HCT116 (cell line): ENCODE measurements at regions not wholly inside any gene's neighbourhood (a gene's known extent, or its start where the extent isn't known, plus 50 kb on each side); places are given as distances from the start of the nearest gene placed in this dataset.
"Not testable (repeated sequence)": the region's sequence is repeated elsewhere in the genome, so short reads cannot be mapped to it uniquely, and the experiment has no call there.

Experiments used
- ATAC-seq: fragments of 200-7000 bp; cut with Tn5 transposase; 2 replicates; pipeline ENCODE4 v1.9.1; 2020; ENCODE audit warnings: mild to moderate bottlenecking, moderate library complexity
- BruUV-seq: library from RNA; stranded (reverse); fragments of 400-500 nt; replicated peaks from 2 replicates; lab custom pipeline; 2021; lab: Mats Ljungman, UMichigan
- CTCF ChIA-PET: fragments of 300-600 bp; sonication (Branson Sonifier 250); formaldehyde crosslinking; loops from one replicate; lab custom pipeline; 2021; ENCODE audit warnings: antibody characterized with exemption; lab: Charles Lee
- POLR2A ChIA-PET: fragments of 300-600, 350-600 bp; sonication (Branson Sonifier 250); formaldehyde crosslinking; loops from one replicate; lab custom pipeline; 2021; ENCODE audit warnings: antibody characterized with exemption; lab: Charles Lee
- RAD21 ChIA-PET, 2 experiments: fragments of 300-600 bp; sonication (Branson Sonifier 250); formaldehyde crosslinking; loops; one replicate each; lab custom pipeline; 2023; ENCODE audit warnings: low total read pairs in 2 of 2; ENCODE audit not compliant: uncharacterized antibody in 2 of 2, unreplicated experiment in 2 of 2, low non-redundant PET in 1 of 2; lab: Charles Lee
- DNase-seq: peaks from one replicate; pipeline ENCODE4 v3.0.0-alpha.2; 2010; ENCODE audit warnings: low read depth, low spot score
- H2AFZ ChIP-seq: fragments of 200-600 bp; shearing (Covaris generic), sonication (generic); 2 replicates; pipeline ENCODE4 v1.6.1; 2017; ENCODE audit warnings: low read depth, mixed run types, mixed read lengths, antibody characterized with exemption, low read length; ENCODE audit not compliant: poor library complexity, severe bottlenecking
- H3K27ac ChIP-seq: 2 replicates; pipeline ENCODE4 v1.5.1; 2012; ENCODE audit warnings: low read depth, low read length
- H3K27me3 ChIP-seq: fragments of 200-600 bp; sonication (generic); 2 replicates; pipeline ENCODE4 v1.6.1; 2016; ENCODE audit warnings: mixed run types, low read length, mixed read lengths; ENCODE audit not compliant: insufficient read depth
- H3K36me3 ChIP-seq, 2 experiments: fragments of 200-500 bp in 1 of 2; fragments of 200-600 bp in 1 of 2; sonication (Bioruptor generic) in 1 of 2; sonication (generic) in 1 of 2; 2 replicates each; pipeline versions ENCODE4 v1.5.1 to v1.6.1; 2014 to 2016; ENCODE audit warnings: low read length in 2 of 2, inconsistent platforms in 1 of 2, mixed read lengths in 1 of 2, mixed run types in 1 of 2; ENCODE audit not compliant: insufficient read depth in 2 of 2, control insufficient read depth in 1 of 2
- H3K4me1 ChIP-seq, 2 experiments: fragments of 200-600 bp in 1 of 2; sonication (generic) in 1 of 2; 2 replicates each; pipeline versions ENCODE4 v1.5.1 to v1.6.1; 2012 to 2017; ENCODE audit warnings: low read length in 2 of 2, inconsistent platforms in 1 of 2, mild to moderate bottlenecking in 1 of 2, mixed read lengths in 1 of 2, mixed run types in 1 of 2, moderate library complexity in 1 of 2; ENCODE audit not compliant: insufficient read depth in 2 of 2, control insufficient read depth in 1 of 2
- H3K4me2 ChIP-seq: fragments of 200-600 bp; sonication (generic); 2 replicates; pipeline ENCODE4 v1.6.1; 2017; ENCODE audit warnings: mixed run types, low read length, mixed read lengths
- H3K4me3 ChIP-seq, 2 experiments: fragments of 200-600 bp in 1 of 2; sonication (generic) in 1 of 2; replicated peaks in 1 of 2; 2 replicates each; pipeline ENCODE4 v1.5.1; 2011 to 2016; ENCODE audit warnings: low read length in 2 of 2, control low read depth in 1 of 2, low read depth in 1 of 2, mild to moderate bottlenecking in 1 of 2, mixed read lengths in 1 of 2, mixed run types in 1 of 2
- H3K79me2 ChIP-seq: fragments of 200-600 bp; sonication (generic); 2 replicates; pipeline ENCODE4 v1.6.1; 2017; ENCODE audit warnings: mild to moderate bottlenecking, mixed run types, low read length, moderate library complexity, mixed read lengths; ENCODE audit not compliant: insufficient read depth
- H3K9ac ChIP-seq: fragments of 200-600 bp; sonication (generic); 2 replicates; pipeline ENCODE4 v1.6.1; 2016; ENCODE audit warnings: low read length, mixed read lengths
- H3K9me2 ChIP-seq: fragments of 200-600 bp; sonication (generic), shearing (Covaris generic); 2 replicates; pipeline ENCODE4 v1.6.1; 2017; ENCODE audit warnings: mixed run types, mild to moderate bottlenecking, moderate library complexity; ENCODE audit not compliant: insufficient read depth
- H3K9me3 ChIP-seq, 2 experiments: fragments of 200-500 bp in 1 of 2; fragments of 200-600 bp in 1 of 2; sonication (Bioruptor generic) in 1 of 2; sonication (generic) in 1 of 2; 2 replicates each; pipeline ENCODE4 v1.6.1; 2014 to 2017; ENCODE audit warnings: low read length in 2 of 2, mixed read lengths in 2 of 2, inconsistent platforms in 1 of 2, low read depth in 1 of 2, mild to moderate bottlenecking in 1 of 2, mixed run types in 1 of 2, moderate library complexity in 1 of 2; ENCODE audit not compliant: control insufficient read depth in 1 of 2, insufficient read depth in 1 of 2
- H4K20me1 ChIP-seq: fragments of 200-600 bp; sonication (generic), shearing (Covaris generic); 2 replicates; pipeline ENCODE4 v1.6.1; 2017; ENCODE audit warnings: mixed run types, mild to moderate bottlenecking, moderate library complexity; ENCODE audit not compliant: insufficient read depth
- intact Hi-C: fragments of 100-400 bp; cut with micrococcal nuclease; formaldehyde crosslinking; loops from 2 replicates; pipeline ENCODE4 v1.10.0; 2022

DNA sequence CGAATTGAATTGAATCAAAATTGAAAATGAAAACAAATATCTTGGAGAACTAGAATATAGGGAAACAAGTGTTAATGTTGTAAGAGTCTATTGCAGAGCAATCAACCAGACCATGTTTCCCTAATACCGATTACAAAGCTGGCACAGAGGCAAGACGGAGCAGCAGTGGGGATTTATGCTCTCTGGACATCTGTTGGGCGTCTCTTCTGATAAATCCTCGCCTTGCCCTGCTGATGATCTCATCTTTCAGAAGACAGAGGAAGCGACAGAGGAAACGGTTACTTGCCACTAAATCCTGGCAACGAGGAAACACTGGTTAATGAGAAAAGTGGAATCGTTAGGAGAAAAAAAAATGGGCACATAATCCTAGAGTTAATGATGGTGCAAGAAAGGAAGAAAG lies 112.4 kb upstream of the RRN3 start:
- H2AFZ ChIP-seq, H4K20me1 ChIP-seq, H3K4me3 ChIP-seq, H3K27me3 ChIP-seq, H3K9me2 ChIP-seq, H3K9ac ChIP-seq, BruUV-seq, POLR2A ChIA-PET, H3K36me3 ChIP-seq, H3K27ac ChIP-seq, intact Hi-C loops, RAD21 ChIA-PET, H3K79me2 ChIP-seq, CTCF ChIA-PET, DNase-seq, H3K4me1 ChIP-seq, H3K9me3 ChIP-seq, ATAC-seq, H3K4me2 ChIP-seq: not testable (repeated sequence)

GRCh38 chr16:15205939-15206338 lies 111.9 kb upstream of the RRN3 start:
- BruUV-seq, H3K36me3 ChIP-seq, H2AFZ ChIP-seq, H3K79me2 ChIP-seq, H4K20me1 ChIP-seq, H3K9ac ChIP-seq, H3K9me2 ChIP-seq, H3K4me2 ChIP-seq, H3K27me3 ChIP-seq, POLR2A ChIA-PET, CTCF ChIA-PET, ATAC-seq, H3K4me3 ChIP-seq, DNase-seq, H3K27ac ChIP-seq, RAD21 ChIA-PET, H3K9me3 ChIP-seq, H3K4me1 ChIP-seq, intact Hi-C loops: not testable (repeated sequence)

GRCh38 chr16:15204571-15204970 lies 110.5 kb upstream of the RRN3 start:
- H3K9ac ChIP-seq, H3K36me3 ChIP-seq, H3K4me1 ChIP-seq, DNase-seq, BruUV-seq, RAD21 ChIA-PET, ATAC-seq, H3K27ac ChIP-seq, POLR2A ChIA-PET, CTCF ChIA-PET, H2AFZ ChIP-seq, H3K79me2 ChIP-seq, H3K9me3 ChIP-seq, H3K27me3 ChIP-seq, H3K4me2 ChIP-seq, H4K20me1 ChIP-seq, intact Hi-C loops, H3K9me2 ChIP-seq, H3K4me3 ChIP-seq: not testable (repeated sequence)

- H3K36me3 ChIP-seq, H3K9me2 ChIP-seq, POLR2A ChIA-PET, H3K4me1 ChIP-seq, H3K9ac ChIP-seq, H2AFZ ChIP-seq, CTCF ChIA-PET, BruUV-seq, H3K4me3 ChIP-seq, ATAC-seq, RAD21 ChIA-PET, H3K27me3 ChIP-seq, H3K27ac ChIP-seq, H3K79me2 ChIP-seq, DNase-seq, H3K4me2 ChIP-seq, intact Hi-C loops, H3K9me3 ChIP-seq, H4K20me1 ChIP-seq: not testable (repeated sequence)
Measured at GRCh38 chr16:15192813-15193212, 98.7 kb upstream of the RRN3 start.

DNA sequence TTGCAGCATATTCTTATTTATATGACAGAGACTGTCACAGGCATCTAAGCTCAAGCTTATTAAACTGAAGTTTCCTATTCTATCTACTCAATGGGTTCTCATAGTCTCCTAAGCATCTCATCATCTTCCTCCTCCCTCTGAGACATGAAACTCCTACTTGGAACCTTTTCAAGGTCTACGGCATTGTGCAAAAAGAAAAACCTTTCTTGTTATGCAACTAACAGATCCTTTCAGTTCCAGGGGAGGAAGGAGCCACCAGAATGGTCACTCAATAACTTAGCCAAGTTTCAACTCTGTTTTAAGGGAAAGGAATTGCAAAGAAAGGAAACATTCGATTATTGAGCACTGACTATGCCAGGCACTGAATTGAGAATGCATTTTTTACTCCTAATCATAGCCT lies 98.1 kb upstream of the RRN3 start:
- ATAC-seq, H3K4me3 ChIP-seq, BruUV-seq, H3K27ac ChIP-seq, intact Hi-C loops, H3K9ac ChIP-seq, H3K36me3 ChIP-seq, RAD21 ChIA-PET, H4K20me1 ChIP-seq, H3K79me2 ChIP-seq, H3K27me3 ChIP-seq, H3K4me1 ChIP-seq, CTCF ChIA-PET, H3K4me2 ChIP-seq, H3K9me2 ChIP-seq, H2AFZ ChIP-seq, POLR2A ChIA-PET, H3K9me3 ChIP-seq, DNase-seq: not testable (repeated sequence)
